ENCODE measurements at regions not wholly inside any gene's neighbourhood (a gene's known extent, or its start where the extent isn't known, plus 50 kb on each side); places are given as distances from the start of the nearest gene placed in this dataset.
"Not testable (repeated sequence)": the region's sequence is repeated elsewhere in the genome, so short reads cannot be mapped to it uniquely, and the experiment has no call there.

GRCh38 chr5:92023141-92023471 is 640.0 kb upstream of the ARRDC3 start:
- Histone ChIP-seq H3K4me1 (no peaks in the 10 kb centered on the region), H3K27me3 (no peaks in the 10 kb centered on the region), H3K4me3 (no peak overlapping the region), H3K27ac (no peak overlapping the region), H3K36me3 (no peaks in the 10 kb centered on the region), H3K9me3 (no peaks in the 10 kb centered on the region)
- intact Hi-C loops (cut with DNase I; ENCODE audit: low total_unique reads) (no loop called here), in situ Hi-C loops (cut with MboI; ENCODE audit: low pct_ligation_motif_present in 1 of 4, low pct_unique_long_range_greater_than_20kb in 1 of 4, low sequenced_read_pairs in 3 of 4) (no loop called here)
- 48 to 50% methylated on average over 1 of the region's 1 CpG for WGBS, 2 donors (ENCODE audit: low coverage in 1 of 2)
- no peak for DNase-seq
- TF ChIP-seq POLR2AphosphoS5 (IDR thresholded peaks at IDR 0.05) (no peak), POLR2A (IDR thresholded peaks at IDR 0.05) (no peak), EP300 (IDR thresholded peaks at IDR 0.05; ENCODE audit: low read depth) (no peak)

- Histone ChIP-seq H3K4me3 (no peak overlapping the region), H3K36me3 (no peaks in the 10 kb centered on the region), H3K9me3 (no peaks in the 10 kb centered on the region), H3K4me1 (no peaks in the 10 kb centered on the region), H3K27ac (no peak overlapping the region), H3K27me3 (no peaks in the 10 kb centered on the region)
- 84 to 85% methylated on average over 3 of the region's 3 CpGs for WGBS, 2 donors (ENCODE audit: low coverage in 1 of 2)
- in situ Hi-C loops (cut with MboI; ENCODE audit: low pct_ligation_motif_present in 1 of 4, low pct_unique_long_range_greater_than_20kb in 1 of 4, low sequenced_read_pairs in 3 of 4) (no loop called here), intact Hi-C loops (cut with DNase I; ENCODE audit: low total_unique reads) (no loop called here)
- no peak for DNase-seq
- TF ChIP-seq POLR2A (IDR thresholded peaks at IDR 0.05), result no peak
- TF ChIP-seq CTCF (IDR thresholded peaks at IDR 0.05), result no peak
- TF ChIP-seq POLR2AphosphoS5 (IDR thresholded peaks at IDR 0.05), result no peak
- TF ChIP-seq EP300 (IDR thresholded peaks at IDR 0.05; ENCODE audit: low read depth), result no peak
Observed at GRCh38 chr5:92022415-92023140, 639.5 kb upstream of the ARRDC3 start.

- no peak for TF ChIP-seq POLR2A (IDR thresholded peaks at IDR 0.05)
- TF ChIP-seq EP300 (IDR thresholded peaks at IDR 0.05; ENCODE audit: low read depth), result no peak
- no peak for TF ChIP-seq POLR2AphosphoS5 (IDR thresholded peaks at IDR 0.05)
- TF ChIP-seq CTCF (IDR thresholded peaks at IDR 0.05), result no peak
- intact Hi-C loops (cut with DNase I; ENCODE audit: low total_unique reads) (no loop called here), in situ Hi-C loops (cut with MboI; ENCODE audit: low pct_ligation_motif_present in 1 of 4, low pct_unique_long_range_greater_than_20kb in 1 of 4, low sequenced_read_pairs in 3 of 4) (no loop called here)
- no peaks in the 10 kb centered on the region for H3K4me1 ChIP-seq
- no peaks in the 10 kb centered on the region for H3K27me3 ChIP-seq
- no peak overlapping the region for H3K4me3 ChIP-seq
- no peaks in the 10 kb centered on the region for H3K36me3 ChIP-seq
- no peaks in the 10 kb centered on the region for H3K9me3 ChIP-seq
- 62 to 69% methylated on average over 2 of the region's 2 CpGs for WGBS, 2 donors (ENCODE audit: low coverage in 1 of 2)
- no peak for DNase-seq
- H3K27ac ChIP-seq, result no peak overlapping the region
Observed at GRCh38 chr5:92019376-92019990, 636.4 kb upstream of the ARRDC3 start.

GRCh38 chr5:92017776-92018175 is 634.7 kb upstream of the ARRDC3 start:
- no peak for DNase-seq
- H3K27ac ChIP-seq, result no peak overlapping the region
- no peaks in the 10 kb centered on the region for H3K4me1 ChIP-seq
- no peaks in the 10 kb centered on the region for H3K27me3 ChIP-seq
- H3K9me3 ChIP-seq, result no peaks in the 10 kb centered on the region
- intact Hi-C loops (cut with DNase I; ENCODE audit: low total_unique reads) (no loop called here), in situ Hi-C loops (cut with MboI; ENCODE audit: low pct_ligation_motif_present in 1 of 4, low pct_unique_long_range_greater_than_20kb in 1 of 4, low sequenced_read_pairs in 3 of 4) (no loop called here)
- no peak overlapping the region for H3K4me3 ChIP-seq
- no peaks in the 10 kb centered on the region for H3K36me3 ChIP-seq
- TF ChIP-seq POLR2A (IDR thresholded peaks at IDR 0.05), result no peak
- TF ChIP-seq EP300 (IDR thresholded peaks at IDR 0.05; ENCODE audit: low read depth), result no peak
- no peak for TF ChIP-seq POLR2AphosphoS5 (IDR thresholded peaks at IDR 0.05)
- TF ChIP-seq CTCF (IDR thresholded peaks at IDR 0.05), result no peak

GRCh38 chr5:92011845-92012244 is 628.7 kb upstream of the ARRDC3 start:
- H3K36me3 ChIP-seq; H3K4me1 ChIP-seq; in situ Hi-C loops (cut with MboI; ENCODE audit: low pct_ligation_motif_present in 1 of 4, low pct_unique_long_range_greater_than_20kb in 1 of 4, low sequenced_read_pairs in 3 of 4); H3K9me3 ChIP-seq; H3K4me3 ChIP-seq; intact Hi-C loops (cut with DNase I; ENCODE audit: low total_unique reads); DNase-seq; H3K27ac ChIP-seq; H3K27me3 ChIP-seq: not testable (repeated sequence)
- whole genome bisulfite sequencing, 2 donors (ENCODE audit: low coverage in 1 of 2), result 33 to 62% methylated on average over 1 of the region's 1 CpG
